ENCODE measurements at regions not wholly inside any gene's neighbourhood (a gene's known extent, or its start where the extent isn't known, plus 50 kb on each side); places are given as distances from the start of the nearest gene placed in this dataset.

DNA sequence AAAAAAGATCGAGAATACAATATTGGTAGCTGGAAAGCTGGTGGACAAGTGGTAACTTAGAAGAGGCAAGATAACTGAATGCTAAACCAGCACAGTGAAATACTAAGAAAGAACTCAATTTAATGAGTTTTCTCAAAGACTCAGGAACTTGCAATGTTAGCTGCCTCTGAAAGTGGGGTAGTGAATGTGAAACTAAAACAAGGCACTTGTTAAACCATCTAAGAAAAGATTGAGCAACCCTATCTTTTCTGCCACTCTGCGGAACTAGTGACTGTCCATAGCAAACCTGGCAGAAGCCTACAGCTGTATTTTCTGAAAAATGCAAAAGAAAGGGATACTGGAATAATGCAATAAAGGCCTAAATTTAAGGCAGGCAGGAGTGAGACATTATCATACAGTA, 1574.4 kb upstream of the PRR20A start:
- H3K4me3 ChIP-seq (ENCODE audit: control insufficient read depth, low read depth, low read length) = no peak overlapping the region
- no peak for DNase-seq (ENCODE audit: low read depth)
- TF ChIP-seq, protein P1, sequence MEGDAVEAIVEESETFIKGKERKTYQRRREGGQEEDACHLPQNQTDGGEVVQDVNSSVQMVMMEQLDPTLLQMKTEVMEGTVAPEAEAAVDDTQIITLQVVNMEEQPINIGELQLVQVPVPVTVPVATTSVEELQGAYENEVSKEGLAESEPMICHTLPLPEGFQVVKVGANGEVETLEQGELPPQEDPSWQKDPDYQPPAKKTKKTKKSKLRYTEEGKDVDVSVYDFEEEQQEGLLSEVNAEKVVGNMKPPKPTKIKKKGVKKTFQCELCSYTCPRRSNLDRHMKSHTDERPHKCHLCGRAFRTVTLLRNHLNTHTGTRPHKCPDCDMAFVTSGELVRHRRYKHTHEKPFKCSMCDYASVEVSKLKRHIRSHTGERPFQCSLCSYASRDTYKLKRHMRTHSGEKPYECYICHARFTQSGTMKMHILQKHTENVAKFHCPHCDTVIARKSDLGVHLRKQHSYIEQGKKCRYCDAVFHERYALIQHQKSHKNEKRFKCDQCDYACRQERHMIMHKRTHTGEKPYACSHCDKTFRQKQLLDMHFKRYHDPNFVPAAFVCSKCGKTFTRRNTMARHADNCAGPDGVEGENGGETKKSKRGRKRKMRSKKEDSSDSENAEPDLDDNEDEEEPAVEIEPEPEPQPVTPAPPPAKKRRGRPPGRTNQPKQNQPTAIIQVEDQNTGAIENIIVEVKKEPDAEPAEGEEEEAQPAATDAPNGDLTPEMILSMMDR (conservative IDR thresholded peaks at IDR 0.05; ENCODE audit: control insufficient read depth, insufficient read depth, low read depth, low read length) = no peak

DNA sequence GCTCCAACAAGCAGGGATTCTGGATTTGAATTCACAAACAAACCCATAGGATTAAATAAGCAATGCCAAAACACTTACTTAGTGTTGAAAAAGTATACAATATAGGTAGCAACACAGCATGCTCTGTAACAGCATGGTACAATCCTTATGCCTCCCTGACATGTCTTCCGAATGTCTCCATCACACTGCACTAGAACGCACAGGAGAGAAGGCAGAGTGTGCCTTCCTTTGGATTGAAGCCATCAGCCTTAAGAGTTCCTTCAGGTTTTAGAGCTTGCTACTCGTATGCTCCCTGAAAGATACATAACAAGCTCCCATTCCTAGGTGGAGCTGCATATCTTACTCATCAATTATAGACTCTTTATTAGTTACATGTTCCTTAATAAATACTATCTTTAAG, 1573.9 kb upstream of the PRR20A start:
- TF ChIP-seq, protein P1 (conservative IDR thresholded peaks at IDR 0.05; ENCODE audit: control insufficient read depth, insufficient read depth, low read depth, low read length) = no peak

DNA sequence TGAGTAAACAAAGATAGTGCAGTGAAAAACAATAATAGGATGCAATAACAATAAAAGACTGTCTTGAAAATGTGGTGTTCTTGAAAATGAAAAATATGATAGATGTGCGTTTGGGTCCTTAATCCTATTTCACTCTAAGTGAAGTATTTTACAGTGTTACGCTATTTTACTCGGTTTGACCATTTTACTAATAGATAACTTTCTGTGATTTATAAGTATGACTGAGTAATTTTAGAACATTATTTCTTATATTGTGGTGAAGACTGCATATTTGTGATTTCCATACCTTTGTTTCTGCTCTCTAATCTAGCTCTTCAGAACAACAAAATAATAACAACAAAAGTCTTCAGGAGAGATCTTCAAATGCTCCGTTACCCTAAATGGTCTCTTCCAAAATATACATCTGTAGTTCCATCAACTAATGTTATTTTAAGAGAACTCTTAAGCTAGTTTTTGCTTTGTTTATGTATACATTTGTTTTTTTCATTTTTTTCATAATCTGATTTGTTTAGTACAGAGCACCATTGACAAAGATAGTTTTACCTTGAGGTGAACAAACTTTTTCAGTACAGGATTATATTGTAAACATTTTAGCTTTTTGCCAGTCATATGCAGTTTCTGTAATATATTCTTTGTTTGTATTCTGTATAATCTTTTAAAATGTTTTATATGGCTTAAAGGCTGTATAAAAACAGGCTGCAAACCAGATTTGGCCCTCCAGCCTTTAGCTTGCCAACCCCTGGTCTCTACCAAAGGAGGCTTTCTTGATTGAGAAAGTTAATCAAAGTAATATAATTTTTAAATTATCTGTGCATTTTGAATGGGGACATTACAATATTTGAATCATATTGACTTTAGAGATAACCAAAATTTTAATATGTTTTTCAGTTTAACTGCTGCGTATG, 1572.7 kb upstream of the PRR20A start:
- no peak for DNase-seq (ENCODE audit: low read depth)
- TF ChIP-seq, protein P1 (conservative IDR thresholded peaks at IDR 0.05; ENCODE audit: control insufficient read depth, insufficient read depth, low read depth, low read length) = no peak

More for the DNA sequence above, 1573.9 kb upstream of the PRR20A start:
- no peak for DNase-seq (ENCODE audit: low read depth)
- H3K4me3 ChIP-seq (ENCODE audit: control insufficient read depth, low read depth, low read length) = no peak overlapping the region

DNA sequence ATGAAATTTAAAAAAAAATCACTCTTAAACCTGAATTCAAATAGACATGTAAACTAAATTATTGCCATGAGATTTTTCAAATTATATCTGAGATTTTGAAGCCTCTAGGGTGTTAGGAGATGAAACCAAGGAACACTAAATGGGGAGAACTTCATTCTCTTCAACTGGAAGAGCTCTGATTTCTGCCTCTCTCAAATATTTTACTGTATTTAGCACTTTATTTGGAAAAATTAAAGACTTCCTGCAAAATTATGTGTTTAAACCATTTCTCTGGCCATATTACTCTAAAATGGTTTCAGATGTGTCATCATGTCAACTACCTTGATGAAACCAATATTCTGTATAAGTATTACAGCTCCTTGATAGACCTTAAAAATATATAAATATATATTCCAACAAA, 1571.6 kb upstream of the PRR20A start:
- no peak overlapping the region for H3K4me3 ChIP-seq (ENCODE audit: control insufficient read depth, low read depth, low read length)
- no peak for DNase-seq (ENCODE audit: low read depth)
- TF ChIP-seq, protein P1 (conservative IDR thresholded peaks at IDR 0.05; ENCODE audit: control insufficient read depth, insufficient read depth, low read depth, low read length) = no peak

More for the DNA sequence above, 1572.7 kb upstream of the PRR20A start:
- no peak overlapping the region for H3K4me3 ChIP-seq (ENCODE audit: control insufficient read depth, low read depth, low read length)

DNA sequence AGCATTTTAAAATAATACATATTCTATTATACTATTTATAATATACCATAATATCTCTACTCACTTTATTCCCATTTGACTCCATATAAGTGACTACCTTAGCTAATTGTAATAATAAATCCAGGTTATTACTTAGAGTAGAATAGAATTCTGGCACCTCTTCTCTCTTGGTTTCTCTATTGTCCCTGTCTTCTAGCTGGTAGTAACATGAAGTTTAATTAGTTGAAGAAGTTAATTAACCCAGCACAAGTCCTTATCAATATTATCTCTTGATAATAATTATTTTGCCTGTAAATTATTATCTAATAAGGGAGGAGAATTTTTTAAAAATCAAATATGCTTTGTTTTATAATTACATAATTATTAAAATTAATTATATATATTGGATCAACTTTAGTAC, 1571.2 kb upstream of the PRR20A start:
- DNase-seq (ENCODE audit: low read depth) = no peak
- no peak overlapping the region for H3K4me3 ChIP-seq (ENCODE audit: control insufficient read depth, low read depth, low read length)
- TF ChIP-seq, protein P1 (conservative IDR thresholded peaks at IDR 0.05; ENCODE audit: control insufficient read depth, insufficient read depth, low read depth, low read length) = no peak

DNA sequence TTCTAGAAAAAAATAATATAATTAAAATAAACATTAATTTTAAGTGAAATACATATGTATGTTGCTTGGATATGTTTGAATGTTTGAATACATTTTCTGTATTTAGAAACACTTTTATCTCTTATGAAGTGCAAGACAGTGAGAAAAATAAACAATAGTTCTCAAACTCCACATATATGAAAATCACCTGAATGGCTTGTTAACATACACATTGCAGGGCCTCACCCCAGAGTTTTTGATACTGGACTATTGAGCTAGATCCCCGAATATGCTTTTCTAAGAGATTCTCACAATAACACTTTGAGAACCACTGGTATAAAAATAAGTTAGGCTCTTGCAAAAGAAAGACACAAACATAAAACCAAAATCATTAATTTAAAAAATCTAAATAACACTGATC, 1570.3 kb upstream of the PRR20A start:
- TF ChIP-seq, protein P1 (conservative IDR thresholded peaks at IDR 0.05; ENCODE audit: control insufficient read depth, insufficient read depth, low read depth, low read length) = no peak
- no peak for DNase-seq (ENCODE audit: low read depth)
- H3K4me3 ChIP-seq (ENCODE audit: control insufficient read depth, low read depth, low read length) = no peak overlapping the region

Measured in fibroblast of mammary gland (primary cell).